ENCODE measurements at regions not wholly inside any gene's neighbourhood (a gene's known extent, or its start where the extent isn't known, plus 50 kb on each side); places are given as distances from the start of the nearest gene placed in this dataset.
A peak's percentile ranks its signal among the peaks of the same experiment; 100 is the strongest.

DNA sequence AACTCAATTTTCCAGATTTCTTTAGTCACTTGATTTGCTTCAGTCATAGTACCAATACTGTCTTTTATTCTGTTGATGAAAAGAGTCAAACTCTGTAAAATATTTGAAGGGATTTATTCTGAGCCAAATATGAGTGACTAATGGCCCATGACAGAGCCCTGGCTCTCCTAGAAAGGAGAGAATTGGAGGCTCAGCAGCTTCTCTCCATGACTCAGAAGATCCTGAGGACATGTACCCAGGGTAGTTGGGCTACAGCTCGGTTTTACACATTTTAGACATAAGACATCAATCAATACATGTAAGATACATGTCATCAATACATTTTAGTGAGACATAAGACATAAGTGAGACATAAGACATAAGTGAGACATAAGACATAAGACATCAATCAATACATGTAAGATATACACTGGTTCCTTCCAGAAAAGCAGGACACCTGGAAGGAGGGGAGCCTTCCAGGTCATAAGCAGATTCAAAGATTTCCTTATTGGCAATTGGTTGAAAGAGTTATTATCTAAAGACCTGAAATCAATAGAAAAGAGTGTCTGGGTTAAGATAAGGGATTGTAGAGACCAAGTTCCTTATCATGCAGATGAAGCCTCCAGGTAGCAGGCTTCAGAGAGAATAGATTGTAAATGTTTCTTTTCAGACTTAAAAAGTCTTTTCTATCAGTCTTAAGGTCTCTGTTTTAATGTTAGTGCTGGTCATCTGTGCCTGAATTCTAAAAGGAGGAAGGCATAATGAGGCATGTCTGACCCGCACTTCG is 179.8 kb upstream of the RFC3 start:
- H3K79me1 ChIP-seq (ENCODE audit: insufficient read depth, low read depth, low read length, poor library complexity, severe bottlenecking), result no peaks in the 10 kb centered on the region
- H3K4me1 Mint-ChIP-seq, result peaks cover 53 to 73% of the 10 kb centered on the region in 2 experiments
- H3K4ac ChIP-seq (ENCODE audit: low read depth, low read length), result no peak overlapping the region
- H3K23ac ChIP-seq (ENCODE audit: insufficient read length, low read depth, low read length), result no peak overlapping the region
- no peaks in the 10 kb centered on the region for H3K27me3 ChIP-seq (ENCODE audit: insufficient read depth, low read length)
- no peak overlapping the region for H3K4me3 Mint-ChIP-seq
- H3K27ac ChIP-seq (ENCODE audit: insufficient read length, low read depth, low read length), result no peak overlapping the region
- no peaks in the 10 kb centered on the region for H3K9me3 ChIP-seq (ENCODE audit: control insufficient read depth, low read depth, low read length)
- no peak overlapping the region for H4K8ac ChIP-seq (replicated peaks; ENCODE audit: insufficient read length, low read depth, low read length)
- no CpG with 5 or more reads among the region's 3 CpGs for WGBS (ENCODE audit: extremely low coverage, insufficient read length, low lambda C conversion rate)
- H4K91ac ChIP-seq (ENCODE audit: insufficient read length, low read depth, low read length), result no peak overlapping the region
- no peak overlapping the region for H3K14ac ChIP-seq (ENCODE audit: insufficient read depth, low read length)
- no peak overlapping the region for H2BK120ac ChIP-seq (ENCODE audit: low read depth, low read length, poor library complexity, severe bottlenecking)
- peak overlapping the region; percentile 37 for H3K4me2 ChIP-seq (ENCODE audit: insufficient read depth, insufficient read length, low read length)
- no peaks in the 10 kb centered on the region for H3K23me2 ChIP-seq (ENCODE audit: insufficient read length, low read depth, low read length, poor library complexity, severe bottlenecking)
- peak overlapping the region in 1 of 3 experiments; percentile 11; a peak in 1 of 7 replicates for H3K27ac Mint-ChIP-seq
- no peak for TF ChIP-seq CTCF (conservative IDR thresholded peaks at IDR 0.05)
- no peak overlapping the region for H3K9ac ChIP-seq (ENCODE audit: extremely low read depth, insufficient read length, low read length)
- H3T11ph ChIP-seq (ENCODE audit: low read length), result no peak overlapping the region
- H3K9me3 Mint-ChIP-seq, result no peaks in the 10 kb centered on the region
- peaks cover 14% of the 10 kb centered on the region for H3K4me1 ChIP-seq (ENCODE audit: insufficient read depth, low read length)
- no peak overlapping the region for H3K56ac ChIP-seq (ENCODE audit: insufficient read length, low read depth, low read length)
- H3K79me2 ChIP-seq (ENCODE audit: insufficient read depth, low read length), result no peaks in the 10 kb centered on the region
- no peak overlapping the region for H2BK5ac ChIP-seq (ENCODE audit: insufficient read length, low read length)
- no peak overlapping the region for H4K5ac ChIP-seq (ENCODE audit: insufficient read length, low read depth, low read length)
- H3K36me3 Mint-ChIP-seq (ENCODE audit: insufficient read depth in 1 of 3, low read depth in 3 of 3), result no peaks in the 10 kb centered on the region
- H3K27me3 Mint-ChIP-seq (ENCODE audit: low read depth), result no peaks in the 10 kb centered on the region; the same call in 1 of the 2 replicates
- no peak overlapping the region for H2BK15ac ChIP-seq (ENCODE audit: low read depth, low read length)
- no peaks in the 10 kb centered on the region for H4K20me1 ChIP-seq (ENCODE audit: control insufficient read depth, insufficient read depth, insufficient read length)
- no peak overlapping the region for H2BK20ac ChIP-seq (ENCODE audit: low read depth, low read length, poor library complexity, severe bottlenecking)
- no peak overlapping the region for H2AK5ac ChIP-seq (ENCODE audit: insufficient read length, low read length)
- H3K18ac ChIP-seq (ENCODE audit: insufficient read length, low read depth, low read length), result no peak overlapping the region
- no peak overlapping the region for H2AFZ ChIP-seq (ENCODE audit: low read length)
- no peak overlapping the region for H2BK12ac ChIP-seq (ENCODE audit: insufficient read length, low read depth, low read length)
- DNase-seq, result no peak
